ENCODE measurements at regions not wholly inside any gene's neighbourhood (a gene's known extent, or its start where the extent isn't known, plus 50 kb on each side); places are given as distances from the start of the nearest gene placed in this dataset.

DNA sequence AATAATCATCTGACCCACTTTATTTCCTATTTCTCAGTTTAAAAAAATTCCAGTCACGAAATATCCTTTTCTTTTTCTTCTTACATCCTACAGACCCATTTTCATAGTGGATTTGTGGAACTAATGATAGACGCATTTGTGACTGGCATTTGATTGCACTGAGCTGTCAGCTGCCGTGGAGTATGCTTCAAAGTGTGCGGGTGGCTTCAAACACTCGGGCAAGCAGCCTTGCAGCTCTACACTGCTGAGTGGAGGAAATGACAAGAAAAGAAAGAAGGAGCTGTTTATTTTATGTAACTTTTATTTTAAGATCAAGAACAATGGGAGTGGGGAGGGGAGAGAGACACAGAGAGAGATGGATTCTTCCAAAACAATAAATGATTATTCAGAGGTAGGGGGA, 112.8 kb upstream of the NAP1L1 start:
- TF ChIP-seq, protein P1, sequence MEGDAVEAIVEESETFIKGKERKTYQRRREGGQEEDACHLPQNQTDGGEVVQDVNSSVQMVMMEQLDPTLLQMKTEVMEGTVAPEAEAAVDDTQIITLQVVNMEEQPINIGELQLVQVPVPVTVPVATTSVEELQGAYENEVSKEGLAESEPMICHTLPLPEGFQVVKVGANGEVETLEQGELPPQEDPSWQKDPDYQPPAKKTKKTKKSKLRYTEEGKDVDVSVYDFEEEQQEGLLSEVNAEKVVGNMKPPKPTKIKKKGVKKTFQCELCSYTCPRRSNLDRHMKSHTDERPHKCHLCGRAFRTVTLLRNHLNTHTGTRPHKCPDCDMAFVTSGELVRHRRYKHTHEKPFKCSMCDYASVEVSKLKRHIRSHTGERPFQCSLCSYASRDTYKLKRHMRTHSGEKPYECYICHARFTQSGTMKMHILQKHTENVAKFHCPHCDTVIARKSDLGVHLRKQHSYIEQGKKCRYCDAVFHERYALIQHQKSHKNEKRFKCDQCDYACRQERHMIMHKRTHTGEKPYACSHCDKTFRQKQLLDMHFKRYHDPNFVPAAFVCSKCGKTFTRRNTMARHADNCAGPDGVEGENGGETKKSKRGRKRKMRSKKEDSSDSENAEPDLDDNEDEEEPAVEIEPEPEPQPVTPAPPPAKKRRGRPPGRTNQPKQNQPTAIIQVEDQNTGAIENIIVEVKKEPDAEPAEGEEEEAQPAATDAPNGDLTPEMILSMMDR (IDR thresholded peaks at IDR 0.05): no peak
- TF ChIP-seq SIN3A (IDR thresholded peaks at IDR 0.05; ENCODE audit: borderline replicate concordance, insufficient read depth, low read depth, low read length) (no peak), POLR2AphosphoS5 (IDR thresholded peaks at IDR 0.05; ENCODE audit: low read depth, low read length) (no peak), TCF7L2 (IDR thresholded peaks at IDR 0.05; ENCODE audit: low read depth, low read length) (no peak)
- TF ChIP-seq, protein P2, sequence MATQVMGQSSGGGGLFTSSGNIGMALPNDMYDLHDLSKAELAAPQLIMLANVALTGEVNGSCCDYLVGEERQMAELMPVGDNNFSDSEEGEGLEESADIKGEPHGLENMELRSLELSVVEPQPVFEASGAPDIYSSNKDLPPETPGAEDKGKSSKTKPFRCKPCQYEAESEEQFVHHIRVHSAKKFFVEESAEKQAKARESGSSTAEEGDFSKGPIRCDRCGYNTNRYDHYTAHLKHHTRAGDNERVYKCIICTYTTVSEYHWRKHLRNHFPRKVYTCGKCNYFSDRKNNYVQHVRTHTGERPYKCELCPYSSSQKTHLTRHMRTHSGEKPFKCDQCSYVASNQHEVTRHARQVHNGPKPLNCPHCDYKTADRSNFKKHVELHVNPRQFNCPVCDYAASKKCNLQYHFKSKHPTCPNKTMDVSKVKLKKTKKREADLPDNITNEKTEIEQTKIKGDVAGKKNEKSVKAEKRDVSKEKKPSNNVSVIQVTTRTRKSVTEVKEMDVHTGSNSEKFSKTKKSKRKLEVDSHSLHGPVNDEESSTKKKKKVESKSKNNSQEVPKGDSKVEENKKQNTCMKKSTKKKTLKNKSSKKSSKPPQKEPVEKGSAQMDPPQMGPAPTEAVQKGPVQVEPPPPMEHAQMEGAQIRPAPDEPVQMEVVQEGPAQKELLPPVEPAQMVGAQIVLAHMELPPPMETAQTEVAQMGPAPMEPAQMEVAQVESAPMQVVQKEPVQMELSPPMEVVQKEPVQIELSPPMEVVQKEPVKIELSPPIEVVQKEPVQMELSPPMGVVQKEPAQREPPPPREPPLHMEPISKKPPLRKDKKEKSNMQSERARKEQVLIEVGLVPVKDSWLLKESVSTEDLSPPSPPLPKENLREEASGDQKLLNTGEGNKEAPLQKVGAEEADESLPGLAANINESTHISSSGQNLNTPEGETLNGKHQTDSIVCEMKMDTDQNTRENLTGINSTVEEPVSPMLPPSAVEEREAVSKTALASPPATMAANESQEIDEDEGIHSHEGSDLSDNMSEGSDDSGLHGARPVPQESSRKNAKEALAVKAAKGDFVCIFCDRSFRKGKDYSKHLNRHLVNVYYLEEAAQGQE (IDR thresholded peaks at IDR 0.05; ENCODE audit: insufficient read depth in 1 of 2, low read depth in 2 of 2, low read length in 1 of 2): no peak

All from Panc1 (cell line).